Stomach (tissue), 4 donors: ENCODE measurements at regions not wholly inside any gene's neighbourhood (a gene's known extent, or its start where the extent isn't known, plus 50 kb on each side); places are given as distances from the start of the nearest gene placed in this dataset.
A peak's percentile ranks its signal among the peaks of the same experiment; 100 is the strongest.

Experiments
- CTCF ChIP-seq, 7 experiments: fragments of 450-650 bp in 4 of 7; fragments of 200-600 bp in 3 of 7; sonication (generic) in 3 of 7; IDR thresholded peaks; one replicate each; pipeline ENCODE4 v1.5.1; 2016 to 2019; ENCODE audit warnings: antibody characterized with exemption in 7 of 7, control low read depth in 2 of 7, mild to moderate bottlenecking in 1 of 7
- EP300 ChIP-seq: sonication (generic); formaldehyde crosslinking; IDR thresholded peaks from one replicate; pipeline ENCODE4 v1.6.1; 2017; ENCODE audit warnings: antibody characterized with exemption
- POLR2A ChIP-seq, 4 donors: fragments of 450-650 bp; IDR thresholded peaks; one replicate each; pipeline ENCODE4 v1.6.1; 2016; ENCODE audit warnings: antibody characterized with exemption in 4 of 4, control low read depth in 2 of 4, mild to moderate bottlenecking in 1 of 4, moderate library complexity in 1 of 4
- POLR2AphosphoS5 ChIP-seq, 3 donors: sonication (generic); formaldehyde crosslinking; IDR thresholded peaks; one replicate each; pipeline ENCODE4 v1.6.1; 2016; ENCODE audit warnings: antibody characterized with exemption in 3 of 3

- TF ChIP-seq CTCF (IDR thresholded peaks at IDR 0.05) (no peak), EP300 (no peak), POLR2A (IDR thresholded peaks at IDR 0.05) (no peak), POLR2AphosphoS5 (IDR thresholded peaks at IDR 0.05) (peak in 1 of 3 donors; percentile 59)
These were observed 55.7 kb upstream of the PTGR2 start for GRCh38 chr14:73795974-73796373.
